Ishikawa (cell line): ENCODE measurements at regions not wholly inside any gene's neighbourhood (a gene's known extent, or its start where the extent isn't known, plus 50 kb on each side); places are given as distances from the start of the nearest gene placed in this dataset.

Experiments
- CEBPB ChIP-seq: IDR thresholded peaks from 2 replicates; pipeline ENCODE4 v1.6.1; 2012
- CREB1 ChIP-seq: IDR thresholded peaks from 2 replicates; pipeline ENCODE4 v1.6.1; 2012; ENCODE audit warnings: low read depth
- EP300 ChIP-seq: IDR thresholded peaks from 2 replicates; pipeline ENCODE4 v1.6.1; 2012; ENCODE audit warnings: borderline replicate concordance
- FOXM1 ChIP-seq: IDR thresholded peaks from 2 replicates; pipeline ENCODE4 v1.6.1; 2012; ENCODE audit warnings: low read depth, borderline replicate concordance
- TAF1 ChIP-seq: IDR thresholded peaks from 2 replicates; pipeline ENCODE4 v1.6.1; 2012; ENCODE audit warnings: low read depth, mild to moderate bottlenecking
- YY1 ChIP-seq: IDR thresholded peaks from 2 replicates; pipeline ENCODE4 v1.6.1; 2012; ENCODE audit warnings: low read depth

GRCh38 chr9:78115073-78115472 is 83.5 kb upstream of the GNAQ start:
- TF ChIP-seq CREB1 (no peak), FOXM1 (no peak), YY1 (no peak), CEBPB (no peak), TAF1 (no peak), EP300 (no peak)
